B cell (primary cell): ENCODE measurements at regions not wholly inside any gene's neighbourhood (a gene's known extent, or its start where the extent isn't known, plus 50 kb on each side); places are given as distances from the start of the nearest gene placed in this dataset.
"Not testable (repeated sequence)": the region's sequence is repeated elsewhere in the genome, so short reads cannot be mapped to it uniquely, and the experiment has no call there.

Experiments used
- ATAC-seq: fragments of 200-7000 bp; cut with Tn5 transposase; one replicate; pipeline ENCODE4 v1.10.0; 2021; ENCODE audit warnings: low read depth, mild to moderate bottlenecking, moderate number of reproducible peaks, moderate library complexity
- CTCF ChIA-PET: fragments of 350-600 bp; sonication (Branson Sonifier 250); formaldehyde crosslinking; loops from one replicate; lab custom pipeline; 2021; ENCODE audit warnings: antibody characterized with exemption, inconsistent platforms; lab: Charles Lee
- POLR2A ChIA-PET: fragments of 350-600 bp; sonication (Branson Sonifier 250); formaldehyde crosslinking; loops from one replicate; lab custom pipeline; 2021; ENCODE audit warnings: antibody characterized with exemption; lab: Charles Lee
- DNase-seq: peaks from one replicate; pipeline ENCODE4 v3.0.0; 2013
- H2AFZ ChIP-seq: 2 replicates; pipeline ENCODE4 v1.6.1; 2012; ENCODE audit warnings: mild to moderate bottlenecking, low read depth, low read length; ENCODE audit not compliant: insufficient read depth, poor library complexity, severe bottlenecking
- H3K27ac ChIP-seq, 2 donors: 1 replicate in 1 of 2; 2 replicates in 1 of 2; pipeline ENCODE4 v1.5.1; 2012 to 2013; ENCODE audit warnings: low read length in 2 of 2, mild to moderate bottlenecking in 2 of 2, moderate library complexity in 1 of 2
- H3K27me3 ChIP-seq, 4 experiments: fragments of 200-600 bp in 1 of 4; sonication (generic) in 1 of 4; replicated peaks in 1 of 4; 1 replicate in 2 of 4; 2 replicates in 2 of 4; pipeline versions ENCODE4 v1.6.1 to v1.7.0; 2013 to 2016; ENCODE audit warnings: low read length in 3 of 4, mild to moderate bottlenecking in 2 of 4, mixed read lengths in 1 of 4, moderate library complexity in 1 of 4; ENCODE audit not compliant: insufficient read depth in 4 of 4, control insufficient read depth in 3 of 4; ENCODE audit errors: control extremely low read depth in 1 of 4
- H3K36me3 ChIP-seq, 2 experiments: replicated peaks in 1 of 2; 1 replicate in 1 of 2; 2 replicates in 1 of 2; pipeline versions ENCODE4 v1.6.1 to v1.7.1; 2013; ENCODE audit warnings: low read length in 1 of 2; ENCODE audit not compliant: insufficient read depth in 2 of 2, control insufficient read depth in 1 of 2; ENCODE audit errors: control extremely low read depth in 1 of 2, extremely low read depth in 1 of 2
- H3K4me1 ChIP-seq, 2 donors: fragments of 200-600 bp in 1 of 2; sonication (generic) in 1 of 2; 1 replicate in 1 of 2; 2 replicates in 1 of 2; pipeline versions ENCODE4 v1.5.1 to v1.6.1; 2013 to 2017; ENCODE audit warnings: low read length in 2 of 2; ENCODE audit not compliant: control insufficient read depth in 2 of 2, insufficient read depth in 2 of 2
- H3K4me2 ChIP-seq: replicated peaks from 2 replicates; pipeline ENCODE3; 2012; ENCODE audit warnings: mild to moderate bottlenecking, low read depth, low read length; ENCODE audit not compliant: poor library complexity, severe bottlenecking
- H3K4me3 ChIP-seq, 5 experiments: fragments of 200-600 bp in 1 of 5; sonication (generic) in 1 of 5; 1 replicate in 3 of 5; 2 replicates in 2 of 5; pipeline versions ENCODE4 v1.5.1 to v1.7.0; 2011 to 2016; ENCODE audit warnings: low read length in 4 of 5, mild to moderate bottlenecking in 4 of 5, low read depth in 2 of 5, control low read depth in 1 of 5, moderate library complexity in 1 of 5; ENCODE audit not compliant: insufficient read depth in 1 of 5; ENCODE audit errors: control extremely low read depth in 1 of 5, extremely low read depth in 1 of 5
- H3K79me2 ChIP-seq: fragments of 200-600 bp; sonication (generic); one replicate; pipeline ENCODE4 v1.6.0; 2016; ENCODE audit warnings: low read length; ENCODE audit not compliant: control insufficient read depth, insufficient read depth
- H3K9ac ChIP-seq: fragments of 200-600 bp; sonication (generic); 2 replicates; pipeline ENCODE4 v1.6.1; 2017; ENCODE audit warnings: mild to moderate bottlenecking, low read length, moderate library complexity
- H3K9me3 ChIP-seq, 3 donors: one replicate each; pipeline versions ENCODE4 v1.6.1 to v1.7.1; 2013; ENCODE audit warnings: low read length in 2 of 3; ENCODE audit not compliant: control insufficient read depth in 2 of 3, insufficient read depth in 1 of 3; ENCODE audit errors: control extremely low read depth in 1 of 3
- H4K20me1 ChIP-seq: 2 replicates; pipeline ENCODE4 v1.6.0; 2012; ENCODE audit warnings: mild to moderate bottlenecking, low read length; ENCODE audit not compliant: insufficient read depth, control insufficient read depth, poor library complexity, severe bottlenecking
- H3K27ac Mint-ChIP-seq: one replicate; pipeline ENCODE4 v1.8.0; 2021; ENCODE audit warnings: mixed read lengths
- H3K27me3 Mint-ChIP-seq: one replicate; pipeline ENCODE4 v1.8.0; 2021; ENCODE audit warnings: mixed read lengths
- H3K4me1 Mint-ChIP-seq: one replicate; pipeline ENCODE4 v1.8.0; 2021; ENCODE audit warnings: mixed read lengths
- H3K4me3 Mint-ChIP-seq: one replicate; pipeline ENCODE4 v1.8.0; 2021; ENCODE audit warnings: mixed read lengths
- H3K9me3 Mint-ChIP-seq: one replicate; pipeline ENCODE4 v1.8.0; 2022; ENCODE audit warnings: mixed read lengths; ENCODE audit not compliant: insufficient read depth
- EZH2 ChIP-seq: IDR thresholded peaks from 2 replicates; pipeline ENCODE4 v1.6.1; 2012; ENCODE audit warnings: borderline replicate concordance, low read depth, mild to moderate bottlenecking, moderate library complexity, low read length; ENCODE audit not compliant: insufficient read depth, poor library complexity, severe bottlenecking
- WGBS: methylation state at CpG from one replicate; pipeline ENCODE4 v1.1.5; 2013; ENCODE audit warnings: missing lambda C conversion rate; ENCODE audit not compliant: insufficient coverage; 5-methylcytosine and 5-hydroxymethylcytosine counted together
- intact Hi-C: fragments of 100-400 bp; cut with micrococcal nuclease; formaldehyde crosslinking; loops from one replicate; pipeline ENCODE4 v1.10.0; 2022
- TF ChIP-seq, protein P1 (sequence below): fragments of 200-600 bp; IDR thresholded peaks from one replicate; pipeline ENCODE4 v1.8.0; 2022; ENCODE audit warnings: antibody characterized with exemption, mild to moderate bottlenecking

- CTCF ChIA-PET = no interaction called here
These were observed 55.1 kb upstream of the IMP4 start for GRCh38 chr2:130287656-130288026.

DNA sequence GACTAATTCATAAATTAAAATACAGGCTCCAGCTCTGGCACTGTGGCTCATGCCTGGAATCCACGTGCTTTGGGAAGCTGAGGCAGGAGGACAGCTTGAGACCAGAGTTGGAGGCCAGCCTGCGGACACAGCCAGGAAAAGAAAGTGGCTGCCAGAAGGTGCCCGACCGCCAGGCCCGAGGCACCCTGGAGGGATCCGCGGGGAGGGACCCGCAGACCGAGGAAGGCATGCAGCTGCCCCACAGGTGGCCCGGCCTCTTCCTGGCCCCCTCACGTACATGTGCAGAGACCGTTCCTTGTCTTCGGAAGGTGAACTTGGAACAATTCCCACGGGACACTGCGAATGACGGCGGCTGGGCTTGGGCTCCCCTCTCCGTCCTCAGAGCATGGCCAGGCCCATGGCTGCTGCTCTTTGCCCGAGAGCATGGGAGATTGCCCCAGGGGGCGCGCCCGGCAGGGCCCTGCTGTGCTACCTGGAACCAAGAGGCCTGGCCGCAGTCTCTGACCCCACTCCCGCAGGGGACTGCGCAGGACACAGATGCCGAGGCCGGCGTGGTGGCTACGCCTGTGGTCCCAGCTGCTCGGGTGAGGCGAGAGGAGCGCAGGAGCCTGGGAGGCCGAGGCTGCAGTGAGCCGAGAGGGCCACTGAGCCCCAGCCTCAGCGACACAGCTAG lies 55.6 kb upstream of the IMP4 start:
- TF ChIP-seq EZH2 = no peak
- TF ChIP-seq, protein P1, sequence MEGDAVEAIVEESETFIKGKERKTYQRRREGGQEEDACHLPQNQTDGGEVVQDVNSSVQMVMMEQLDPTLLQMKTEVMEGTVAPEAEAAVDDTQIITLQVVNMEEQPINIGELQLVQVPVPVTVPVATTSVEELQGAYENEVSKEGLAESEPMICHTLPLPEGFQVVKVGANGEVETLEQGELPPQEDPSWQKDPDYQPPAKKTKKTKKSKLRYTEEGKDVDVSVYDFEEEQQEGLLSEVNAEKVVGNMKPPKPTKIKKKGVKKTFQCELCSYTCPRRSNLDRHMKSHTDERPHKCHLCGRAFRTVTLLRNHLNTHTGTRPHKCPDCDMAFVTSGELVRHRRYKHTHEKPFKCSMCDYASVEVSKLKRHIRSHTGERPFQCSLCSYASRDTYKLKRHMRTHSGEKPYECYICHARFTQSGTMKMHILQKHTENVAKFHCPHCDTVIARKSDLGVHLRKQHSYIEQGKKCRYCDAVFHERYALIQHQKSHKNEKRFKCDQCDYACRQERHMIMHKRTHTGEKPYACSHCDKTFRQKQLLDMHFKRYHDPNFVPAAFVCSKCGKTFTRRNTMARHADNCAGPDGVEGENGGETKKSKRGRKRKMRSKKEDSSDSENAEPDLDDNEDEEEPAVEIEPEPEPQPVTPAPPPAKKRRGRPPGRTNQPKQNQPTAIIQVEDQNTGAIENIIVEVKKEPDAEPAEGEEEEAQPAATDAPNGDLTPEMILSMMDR = no peak
- Histone ChIP-seq H3K27me3 (no peaks in the 10 kb centered on the region), H3K4me3 (no peak overlapping the region), H3K9ac (no peak overlapping the region), H2AFZ (no peak overlapping the region), H4K20me1 (no peaks in the 10 kb centered on the region), H3K4me2 (no peak overlapping the region), H3K27ac (no peak overlapping the region), H3K79me2 (no peaks in the 10 kb centered on the region), H3K36me3 (no peaks in the 10 kb centered on the region), H3K4me1 (no peaks in the 10 kb centered on the region), H3K9me3 (no peaks in the 10 kb centered on the region)
- no peaks in the 10 kb centered on the region for H3K4me1 Mint-ChIP-seq
- DNase-seq (no peak), ATAC-seq (no peak)
- intact Hi-C loops = no loop called here
- WGBS = 89% methylated on average over 35 of the region's 35 CpGs
- peaks cover 5% of the 10 kb centered on the region for H3K27me3 Mint-ChIP-seq
- POLR2A ChIA-PET = no interaction called here
- CTCF ChIA-PET = no interaction called here
- H3K9me3 Mint-ChIP-seq = no peaks in the 10 kb centered on the region
- H3K4me3 Mint-ChIP-seq = no peak overlapping the region
- no peak overlapping the region for H3K27ac Mint-ChIP-seq

More at GRCh38 chr2:130287656-130288026, 55.1 kb upstream of the IMP4 start:
- no peak overlapping the region for H3K27ac ChIP-seq
- no peak overlapping the region for H3K4me2 ChIP-seq
- H3K79me2 ChIP-seq = no peaks in the 10 kb centered on the region
- Mint-ChIP-seq H3K4me1 (no peaks in the 10 kb centered on the region), H3K27ac (no peak overlapping the region), H3K27me3 (peaks cover 9% of the 10 kb centered on the region), H3K4me3 (no peak overlapping the region), H3K9me3 (no peaks in the 10 kb centered on the region)
- ATAC-seq = no peak
- H3K4me1 ChIP-seq = no peaks in the 10 kb centered on the region
- DNase-seq = no peak
- 36% methylated on average over 14 of the region's 14 CpGs for WGBS
- no peaks in the 10 kb centered on the region for H3K27me3 ChIP-seq
- no peaks in the 10 kb centered on the region for H4K20me1 ChIP-seq
- H3K36me3 ChIP-seq = no peaks in the 10 kb centered on the region
- H3K4me3 ChIP-seq = no peak overlapping the region
- POLR2A ChIA-PET = no interaction called here
- TF ChIP-seq EZH2 = no peak
- TF ChIP-seq, protein P1 = no peak
- H3K9me3 ChIP-seq = no peaks in the 10 kb centered on the region
- no peak overlapping the region for H2AFZ ChIP-seq
- intact Hi-C loops = no loop called here
- H3K9ac ChIP-seq = no peak overlapping the region

DNA sequence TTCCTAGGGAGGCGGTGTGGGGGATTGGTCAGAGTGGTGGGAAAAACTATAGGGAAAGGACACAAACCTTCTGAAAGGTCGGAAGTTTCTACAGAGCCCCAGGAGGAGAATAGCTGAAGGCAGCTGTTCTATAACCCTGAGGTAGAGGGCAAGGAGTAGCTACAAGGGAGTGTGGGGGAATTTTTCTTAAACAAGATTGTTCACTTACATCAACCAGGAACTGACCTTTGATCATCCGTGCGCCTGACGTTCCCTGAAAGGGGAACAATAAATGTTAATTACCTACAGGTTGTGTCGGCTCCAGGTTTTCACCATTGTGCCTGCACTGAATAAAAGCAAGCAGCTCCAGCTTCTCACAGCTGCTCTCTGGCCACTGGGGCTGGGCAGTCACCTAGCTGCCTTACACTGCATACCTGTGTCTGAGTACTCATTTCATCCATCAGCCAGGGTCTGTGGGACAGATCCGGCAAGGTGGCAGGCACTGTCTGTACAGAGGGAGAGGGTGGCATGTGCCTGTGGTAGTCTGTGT lies 59.3 kb upstream of the IMP4 start:
- CTCF ChIA-PET, H3K4me2 ChIP-seq, H3K79me2 ChIP-seq, H3K27ac ChIP-seq, H3K9me3 ChIP-seq, ATAC-seq, POLR2A ChIA-PET, H4K20me1 ChIP-seq, H3K9ac ChIP-seq, H3K4me3 ChIP-seq, H2AFZ ChIP-seq, DNase-seq, H3K4me1 ChIP-seq, H3K36me3 ChIP-seq, H3K27me3 ChIP-seq, H3K9me3 Mint-ChIP-seq, H3K4me1 Mint-ChIP-seq, H3K27ac Mint-ChIP-seq, H3K4me3 Mint-ChIP-seq, intact Hi-C loops: not testable (repeated sequence)
- 75% methylated on average over 4 of the region's 7 CpGs for WGBS
- H3K27me3 Mint-ChIP-seq = peaks cover 11% of the 10 kb centered on the region
